HG02885 (cell line): ENCODE measurements at regions not wholly inside any gene's neighbourhood (a gene's known extent, or its start where the extent isn't known, plus 50 kb on each side); places are given as distances from the start of the nearest gene placed in this dataset.
"Not testable (repeated sequence)": the region's sequence is repeated elsewhere in the genome, so short reads cannot be mapped to it uniquely, and the experiment has no call there.

Experiments used
- ATAC-seq: cut with Tn5 transposase; IDR thresholded peaks from one replicate; pipeline ENCODE4 v1.9.1; 2021; ENCODE audit warnings: mild to moderate bottlenecking; ENCODE audit not compliant: unreplicated experiment, poor library complexity

GRCh38 chr1:14282707-14283106 lies 315.8 kb upstream of the KAZN start:
- ATAC-seq, result no peak

- no peak for ATAC-seq
Observed at GRCh38 chr1:14285238-14285637, 313.2 kb upstream of the KAZN start.

- ATAC-seq, result not testable (repeated sequence)
Observed at GRCh38 chr1:14291182-14291581, 307.3 kb upstream of the KAZN start.

- no peak for ATAC-seq
Observed at GRCh38 chr1:14292520-14292919, 306.0 kb upstream of the KAZN start.

- no peak for ATAC-seq
Observed at GRCh38 chr1:14294006-14294405, 304.5 kb upstream of the KAZN start.

GRCh38 chr1:14294860-14295536 lies 303.5 kb upstream of the KAZN start:
- no peak for ATAC-seq

- no peak for ATAC-seq
Observed at GRCh38 chr1:14296795-14297194, 301.7 kb upstream of the KAZN start.

- no peak for ATAC-seq
Observed at GRCh38 chr1:14297356-14297755, 301.1 kb upstream of the KAZN start.

GRCh38 chr1:14298806-14299205 lies 299.7 kb upstream of the KAZN start:
- no peak for ATAC-seq

- ATAC-seq, result no peak
Observed at GRCh38 chr1:14300991-14301703, 297.3 kb upstream of the KAZN start.

GRCh38 chr1:14301704-14302024 lies 296.8 kb upstream of the KAZN start:
- ATAC-seq, result no peak

GRCh38 chr1:14302025-14302424 lies 296.5 kb upstream of the KAZN start:
- no peak for ATAC-seq

- no peak for ATAC-seq
Observed at GRCh38 chr1:14303011-14303410, 295.5 kb upstream of the KAZN start.

- no peak for ATAC-seq
Observed at GRCh38 chr1:14304381-14304865, 294.1 kb upstream of the KAZN start.

- no peak for ATAC-seq
Observed at GRCh38 chr1:14308460-14308859, 290.0 kb upstream of the KAZN start.

- ATAC-seq, result no peak
Observed at GRCh38 chr1:14309984-14310383, 288.5 kb upstream of the KAZN start.

- ATAC-seq, result no peak
Observed at GRCh38 chr1:14310476-14310875, 288.0 kb upstream of the KAZN start.

GRCh38 chr1:14313731-14314431 lies 284.6 kb upstream of the KAZN start:
- no peak for ATAC-seq

- no peak for ATAC-seq
Observed at GRCh38 chr1:14318830-14319229, 279.7 kb upstream of the KAZN start.

GRCh38 chr1:14320518-14320917 lies 278.0 kb upstream of the KAZN start:
- no peak for ATAC-seq

- ATAC-seq, result no peak
Observed at GRCh38 chr1:14320986-14321385, 277.5 kb upstream of the KAZN start.
